ENCODE measurements at regions not wholly inside any gene's neighbourhood (a gene's known extent, or its start where the extent isn't known, plus 50 kb on each side); places are given as distances from the start of the nearest gene placed in this dataset.

GRCh38 chr9:13431222-13431536, 151.7 kb upstream of the MPDZ start:
- TF ChIP-seq SMC3 (IDR thresholded peaks at IDR 0.05; ENCODE audit: borderline replicate concordance, low read length) (no peak), MAX (IDR thresholded peaks at IDR 0.05; ENCODE audit: low read depth, low read length) (no peak), PKNOX1 (IDR thresholded peaks at IDR 0.05) (no peak), CTCF (IDR thresholded peaks at IDR 0.05 in 2 of 3, conservative IDR thresholded peaks at IDR 0.05 in 1 of 3; ENCODE audit: control insufficient read depth in 2 of 3, extremely low read depth in 1 of 3, insufficient read depth in 1 of 3, low read depth in 3 of 3, low read length in 3 of 3) (no peak), NFIC (IDR thresholded peaks at IDR 0.05; ENCODE audit: low read depth, low read length) (no peak), E2F8 (IDR thresholded peaks at IDR 0.05; ENCODE audit: low read depth, partially characterized antibody) (no peak), TCF12 (IDR thresholded peaks at IDR 0.05; ENCODE audit: low read depth, low read length) (no peak), EP300 (IDR thresholded peaks at IDR 0.05; ENCODE audit: borderline replicate concordance in 1 of 2, control insufficient read depth in 1 of 2, low read depth in 2 of 2, low read length in 2 of 2) (no peak), MXI1 (IDR thresholded peaks at IDR 0.05; ENCODE audit: low read depth, low read length) (no peak), PML (IDR thresholded peaks at IDR 0.05; ENCODE audit: low read length) (no peak), FOXK2 (IDR thresholded peaks at IDR 0.05) (no peak), YY1 (IDR thresholded peaks at IDR 0.05; ENCODE audit: low read depth, low read length) (no peak)
